Natural killer cell treated with Interleukin-12 subunit alpha and Interleukin-12 subunit beta and Interleukin-15 and Interleukin-18, amount 100 ng/mL, for 72 hours (primary cell): ENCODE measurements at regions not wholly inside any gene's neighbourhood (a gene's known extent, or its start where the extent isn't known, plus 50 kb on each side); places are given as distances from the start of the nearest gene placed in this dataset.
"Not testable (repeated sequence)": the region's sequence is repeated elsewhere in the genome, so short reads cannot be mapped to it uniquely, and the experiment has no call there.

ENCODE experiments used
- ATAC-seq, 2 donors: fragments of 150-1000 bp; cut with Tn5 transposase in 1 of 2; sonication (Bioruptor Pico), chemical (Tn5 transposase) in 1 of 2; 2 replicates each; pipeline ENCODE4 v1.10.0; 2021
- DNase-seq: peaks from one replicate; pipeline ENCODE4 v3.0.0; 2022; ENCODE audit warnings: low spot score
- H3K27ac Mint-ChIP-seq, 2 donors: 1 replicate in 1 of 2; 2 replicates in 1 of 2; pipeline ENCODE4 v1.8.0; 2022; ENCODE audit warnings: mixed read lengths in 2 of 2, mild to moderate bottlenecking in 1 of 2, moderate library complexity in 1 of 2
- H3K27me3 Mint-ChIP-seq, 2 donors: 1 replicate in 1 of 2; 2 replicates in 1 of 2; pipeline ENCODE4 v1.8.0; 2022; ENCODE audit warnings: mixed read lengths in 2 of 2
- H3K36me3 Mint-ChIP-seq: one replicate; pipeline ENCODE4 v1.8.0; 2022; ENCODE audit warnings: mixed read lengths
- H3K4me1 Mint-ChIP-seq, 2 donors: 1 replicate in 1 of 2; 2 replicates in 1 of 2; pipeline ENCODE4 v1.8.0; 2022; ENCODE audit warnings: low read depth in 2 of 2, mixed read lengths in 2 of 2, mild to moderate bottlenecking in 1 of 2
- H3K4me3 Mint-ChIP-seq: one replicate; pipeline ENCODE4 v1.8.0; 2022; ENCODE audit warnings: mixed read lengths
- H3K9me3 Mint-ChIP-seq: 2 replicates; pipeline ENCODE4 v1.8.0; 2022; ENCODE audit warnings: mixed read lengths

GRCh38 chr21:20424943-20425342, 573.3 kb upstream of the NCAM2 start:
- Mint-ChIP-seq H3K27ac (no peak overlapping the region), H3K36me3 (peaks cover 5% of the 10 kb centered on the region), H3K4me1 (no peaks in the 10 kb centered on the region), H3K27me3 (no peaks in the 10 kb centered on the region), H3K9me3 (peaks cover 18% of the 10 kb centered on the region), H3K4me3 (no peak overlapping the region)
- ATAC-seq (no peak), DNase-seq (no peak)

GRCh38 chr21:20425856-20426255, 572.4 kb upstream of the NCAM2 start:
- H3K27me3 Mint-ChIP-seq, result no peaks in the 10 kb centered on the region
- peaks cover 5% of the 10 kb centered on the region for H3K36me3 Mint-ChIP-seq
- DNase-seq, result no peak
- H3K27ac Mint-ChIP-seq, result no peak overlapping the region
- no peak overlapping the region for H3K4me3 Mint-ChIP-seq
- peaks cover 18% of the 10 kb centered on the region for H3K9me3 Mint-ChIP-seq
- no peak for ATAC-seq
- no peaks in the 10 kb centered on the region for H3K4me1 Mint-ChIP-seq

DNA sequence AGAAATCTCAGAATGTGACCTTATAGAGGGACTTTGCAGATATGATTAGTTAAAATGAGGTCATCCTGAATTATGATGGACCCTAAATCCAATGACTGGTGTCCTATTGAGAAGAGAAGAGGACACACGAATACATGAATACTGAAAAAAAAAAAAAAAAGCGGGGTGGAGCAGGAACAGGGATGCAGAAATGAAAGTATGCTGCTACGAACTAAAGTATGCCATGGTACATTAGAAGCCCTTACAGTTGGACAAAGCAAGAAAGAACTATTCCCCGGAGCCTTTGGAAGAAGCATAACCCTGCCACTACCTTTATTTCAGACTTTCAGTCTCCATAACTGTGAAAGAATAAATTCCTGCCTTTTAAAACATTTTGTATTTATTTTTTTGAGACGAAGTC, 557.9 kb upstream of the NCAM2 start:
- Mint-ChIP-seq H3K27me3 (no peaks in the 10 kb centered on the region), H3K4me3 (no peak overlapping the region), H3K9me3 (peaks cover 17% of the 10 kb centered on the region), H3K36me3 (peaks cover 22% of the 10 kb centered on the region), H3K4me1 (peaks cover 0 to 4% of the 10 kb centered on the region in 2 donors), H3K27ac (no peak overlapping the region)
- no peak for DNase-seq
- ATAC-seq, result no peak

GRCh38 chr21:20443558-20444155, 554.6 kb upstream of the NCAM2 start:
- no peak for ATAC-seq
- H3K36me3 Mint-ChIP-seq, result peaks cover 11% of the 10 kb centered on the region
- no peaks in the 10 kb centered on the region for H3K27me3 Mint-ChIP-seq
- H3K4me1 Mint-ChIP-seq, result peaks cover 0 to 4% of the 10 kb centered on the region in 2 donors
- no peak overlapping the region for H3K4me3 Mint-ChIP-seq
- H3K9me3 Mint-ChIP-seq, result peaks cover 9% of the 10 kb centered on the region
- H3K27ac Mint-ChIP-seq, result no peak overlapping the region
- DNase-seq, result no peak

DNA sequence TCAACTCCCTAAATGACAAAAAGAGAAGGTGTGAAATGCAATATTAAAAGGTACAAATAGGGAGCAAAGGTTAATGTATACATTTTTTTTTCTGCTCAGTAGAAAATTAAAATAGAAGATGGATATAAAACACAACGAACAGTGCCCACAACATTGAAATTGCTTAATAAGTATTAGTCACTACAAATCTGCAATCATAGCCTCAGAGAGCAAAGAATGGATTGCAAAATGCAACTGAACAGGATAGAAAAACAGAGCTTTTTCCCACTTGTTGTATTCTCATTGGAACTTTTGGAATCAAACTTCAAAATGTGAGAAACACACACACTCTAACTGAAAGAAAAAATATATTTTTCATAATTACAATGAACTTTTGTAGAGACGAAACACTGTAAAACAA, 552.2 kb upstream of the NCAM2 start:
- ATAC-seq (no peak), DNase-seq (no peak)
- peaks cover 9% of the 10 kb centered on the region for H3K9me3 Mint-ChIP-seq
- H3K4me1 Mint-ChIP-seq, result peaks cover 0 to 4% of the 10 kb centered on the region in 2 donors
- H3K27ac Mint-ChIP-seq, result no peak overlapping the region
- H3K36me3 Mint-ChIP-seq, result peaks cover 11% of the 10 kb centered on the region
- H3K27me3 Mint-ChIP-seq, result no peaks in the 10 kb centered on the region
- H3K4me3 Mint-ChIP-seq, result no peak overlapping the region

- ATAC-seq (no peak), DNase-seq (no peak)
- peaks cover 3% of the 10 kb centered on the region for H3K9me3 Mint-ChIP-seq
- H3K4me1 Mint-ChIP-seq, result no peaks in the 10 kb centered on the region
- no peak overlapping the region for H3K4me3 Mint-ChIP-seq
- H3K27me3 Mint-ChIP-seq, result no peaks in the 10 kb centered on the region
- no peaks in the 10 kb centered on the region for H3K36me3 Mint-ChIP-seq
- H3K27ac Mint-ChIP-seq, result no peak overlapping the region
Observed at GRCh38 chr21:20451046-20451445, 547.2 kb upstream of the NCAM2 start.

- ATAC-seq (no peak), DNase-seq (no peak)
- H3K27me3 Mint-ChIP-seq, result no peaks in the 10 kb centered on the region
- no peak overlapping the region for H3K4me3 Mint-ChIP-seq
- no peaks in the 10 kb centered on the region for H3K4me1 Mint-ChIP-seq
- no peaks in the 10 kb centered on the region for H3K36me3 Mint-ChIP-seq
- no peak overlapping the region for H3K27ac Mint-ChIP-seq
- H3K9me3 Mint-ChIP-seq, result peaks cover 3% of the 10 kb centered on the region
Observed at GRCh38 chr21:20452935-20453334, 545.3 kb upstream of the NCAM2 start.

GRCh38 chr21:20459838-20460237, 538.4 kb upstream of the NCAM2 start:
- Mint-ChIP-seq H3K4me3 (no peak overlapping the region), H3K4me1 (no peaks in the 10 kb centered on the region), H3K27ac (no peak overlapping the region), H3K27me3 (no peaks in the 10 kb centered on the region), H3K36me3 (peaks cover 4% of the 10 kb centered on the region), H3K9me3 (peaks cover 3% of the 10 kb centered on the region)
- no peak for DNase-seq
- no peak for ATAC-seq

DNA sequence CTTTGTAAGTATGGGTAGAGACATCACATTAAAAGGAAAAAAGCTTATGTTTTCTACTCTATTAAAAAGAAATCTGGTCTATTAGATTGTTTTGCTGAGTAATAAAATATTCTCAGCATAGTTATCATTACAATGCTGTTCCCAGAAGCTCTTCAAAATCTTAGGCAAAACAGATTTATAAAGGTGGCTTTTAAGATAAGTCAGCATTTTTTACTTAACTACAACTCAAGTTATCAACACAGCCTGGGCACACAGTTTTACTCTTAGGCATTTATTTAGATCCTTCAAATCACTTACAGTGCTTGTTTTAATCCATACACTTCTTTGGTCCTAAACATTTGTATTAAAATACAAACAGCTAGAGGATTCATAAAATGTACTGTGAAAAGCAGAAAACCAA, 534.8 kb upstream of the NCAM2 start:
- DNase-seq, result no peak
- H3K36me3 Mint-ChIP-seq, result peaks cover 4% of the 10 kb centered on the region
- no peaks in the 10 kb centered on the region for H3K4me1 Mint-ChIP-seq
- H3K27me3 Mint-ChIP-seq, result no peaks in the 10 kb centered on the region
- no peak overlapping the region for H3K4me3 Mint-ChIP-seq
- peaks cover 8% of the 10 kb centered on the region for H3K9me3 Mint-ChIP-seq
- no peak for ATAC-seq
- H3K27ac Mint-ChIP-seq, result no peak overlapping the region

DNA sequence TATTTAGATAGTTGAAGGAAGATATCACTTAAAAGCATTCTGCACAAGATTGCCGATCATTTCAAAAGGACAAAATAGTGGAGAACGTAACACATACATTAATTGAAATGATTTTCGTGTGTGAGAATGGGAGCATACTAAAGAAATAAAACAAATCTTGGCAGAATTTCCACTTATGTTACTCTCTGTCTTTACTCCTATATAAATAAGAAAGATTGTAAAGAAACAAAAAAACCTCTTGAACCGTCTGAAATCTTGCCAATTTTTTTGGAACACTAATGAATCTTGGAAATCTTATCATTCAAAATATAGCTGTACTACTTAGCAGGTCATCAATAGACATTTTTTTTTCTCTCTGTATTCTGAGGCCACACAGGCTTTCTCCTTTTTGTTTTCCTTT, 528.8 kb upstream of the NCAM2 start:
- Mint-ChIP-seq H3K27ac (no peak overlapping the region), H3K4me1 (no peaks in the 10 kb centered on the region), H3K4me3 (no peak overlapping the region), H3K36me3 (no peaks in the 10 kb centered on the region), H3K27me3 (no peaks in the 10 kb centered on the region), H3K9me3 (peaks cover 5% of the 10 kb centered on the region)
- DNase-seq (no peak), ATAC-seq (no peak)

DNA sequence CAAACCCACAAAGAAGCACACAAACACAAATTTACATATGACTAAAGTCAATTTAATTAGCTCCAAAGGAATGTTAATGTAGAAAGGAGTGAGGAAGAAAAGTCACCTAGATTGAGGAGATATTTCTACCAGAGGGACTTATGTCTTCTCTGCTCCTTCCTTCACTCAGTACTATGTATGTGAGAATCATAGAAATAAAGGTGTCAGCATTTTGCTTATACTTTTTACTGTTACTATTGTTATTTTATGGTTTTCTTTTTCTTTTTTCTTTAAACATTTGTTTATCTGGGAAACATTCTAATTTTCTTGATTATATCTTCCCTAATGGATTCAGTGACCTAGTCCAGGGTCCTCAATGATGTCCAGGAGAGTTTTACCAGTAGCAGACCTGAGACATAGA, 511.9 kb upstream of the NCAM2 start:
- H3K27ac Mint-ChIP-seq, result no peak overlapping the region

DNA sequence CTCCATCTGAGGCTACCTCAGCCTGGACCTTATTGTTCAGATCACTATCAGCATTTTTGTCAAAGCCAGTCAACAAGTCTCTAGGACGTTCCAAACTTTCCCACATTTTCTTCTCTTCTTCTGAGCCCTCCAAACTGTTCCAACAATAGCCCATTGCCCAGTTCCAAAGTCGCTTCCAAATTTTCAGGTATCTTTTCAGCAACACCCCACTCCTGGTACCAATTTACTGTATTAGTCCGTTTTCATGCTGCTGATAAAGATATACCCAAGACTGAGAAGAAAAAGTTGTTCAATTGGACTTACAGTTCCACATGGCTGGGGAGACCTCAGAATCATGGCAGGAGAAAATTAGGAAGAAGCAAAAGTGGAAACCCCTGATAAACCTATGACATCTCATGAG, 495.3 kb upstream of the NCAM2 start:
- peaks cover 33% of the 10 kb centered on the region for H3K36me3 Mint-ChIP-seq
- DNase-seq, H3K27me3 Mint-ChIP-seq, H3K4me1 Mint-ChIP-seq, H3K27ac Mint-ChIP-seq, H3K4me3 Mint-ChIP-seq, ATAC-seq: not testable (repeated sequence)
- H3K9me3 Mint-ChIP-seq, result peaks cover 18% of the 10 kb centered on the region

More for the DNA sequence above, 511.9 kb upstream of the NCAM2 start:
- Mint-ChIP-seq H3K36me3 (no peaks in the 10 kb centered on the region), H3K4me3 (no peak overlapping the region), H3K9me3 (no peaks in the 10 kb centered on the region), H3K4me1 (no peaks in the 10 kb centered on the region), H3K27me3 (no peaks in the 10 kb centered on the region)
- no peak for DNase-seq
- ATAC-seq, result no peak

- Mint-ChIP-seq H3K27me3 (no peaks in the 10 kb centered on the region), H3K4me3 (no peak overlapping the region), H3K36me3 (peaks cover 34% of the 10 kb centered on the region), H3K4me1 (no peaks in the 10 kb centered on the region), H3K9me3 (peaks cover 21% of the 10 kb centered on the region), H3K27ac (no peak overlapping the region)
- peak in 1 of 2 donors; percentile 48 for ATAC-seq
- no peak for DNase-seq
Observed at GRCh38 chr21:20507783-20508182, 490.4 kb upstream of the NCAM2 start.

DNA sequence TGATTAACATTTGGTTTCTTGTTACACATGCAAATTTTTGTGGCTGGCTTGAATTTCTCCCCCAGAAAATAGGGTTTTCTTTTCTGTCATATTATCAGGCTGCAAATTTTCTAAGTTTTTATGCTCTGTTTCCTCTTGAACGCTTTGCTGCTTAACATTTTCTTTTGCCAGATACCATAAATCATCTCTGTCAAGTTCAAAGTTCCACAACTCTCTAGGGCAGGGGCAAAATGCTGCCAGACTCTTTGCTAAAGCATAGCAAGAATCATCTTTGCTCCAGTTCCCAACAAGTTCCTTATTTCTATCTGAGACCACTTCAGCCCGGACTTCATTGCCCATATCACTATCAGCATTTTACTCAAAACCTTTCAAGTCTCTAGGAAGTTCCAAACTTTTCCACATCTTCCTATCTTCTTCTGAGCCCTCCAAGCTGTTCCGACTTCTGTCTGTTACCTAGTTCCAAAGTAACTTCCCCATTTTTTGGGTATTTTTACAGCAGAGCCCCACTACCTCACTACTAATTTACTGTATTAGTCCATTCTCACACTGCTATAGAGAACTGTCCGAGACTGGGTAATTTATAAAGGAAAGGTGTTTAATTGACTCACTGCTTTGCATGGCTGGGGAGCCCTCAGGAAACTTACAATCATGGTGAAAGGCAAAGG, 486.9 kb upstream of the NCAM2 start:
- ATAC-seq (no peak), DNase-seq (no peak)
- no peaks in the 10 kb centered on the region for H3K27me3 Mint-ChIP-seq
- peaks cover 13% of the 10 kb centered on the region for H3K9me3 Mint-ChIP-seq
- no peaks in the 10 kb centered on the region for H3K4me1 Mint-ChIP-seq
- peaks cover 18% of the 10 kb centered on the region for H3K36me3 Mint-ChIP-seq
- H3K4me3 Mint-ChIP-seq, result no peak overlapping the region
- H3K27ac Mint-ChIP-seq, result no peak overlapping the region

- Mint-ChIP-seq H3K9me3 (peaks cover 6% of the 10 kb centered on the region), H3K36me3 (peaks cover 4% of the 10 kb centered on the region), H3K27ac (no peak overlapping the region), H3K27me3 (no peaks in the 10 kb centered on the region), H3K4me3 (no peak overlapping the region), H3K4me1 (no peaks in the 10 kb centered on the region)
- ATAC-seq, result no peak
- no peak for DNase-seq
Observed at GRCh38 chr21:20515446-20515845, 482.8 kb upstream of the NCAM2 start.
